ENCODE measurements at regions not wholly inside any gene's neighbourhood (a gene's known extent, or its start where the extent isn't known, plus 50 kb on each side); places are given as distances from the start of the nearest gene placed in this dataset.
"Not testable (repeated sequence)": the region's sequence is repeated elsewhere in the genome, so short reads cannot be mapped to it uniquely, and the experiment has no call there.

DNA sequence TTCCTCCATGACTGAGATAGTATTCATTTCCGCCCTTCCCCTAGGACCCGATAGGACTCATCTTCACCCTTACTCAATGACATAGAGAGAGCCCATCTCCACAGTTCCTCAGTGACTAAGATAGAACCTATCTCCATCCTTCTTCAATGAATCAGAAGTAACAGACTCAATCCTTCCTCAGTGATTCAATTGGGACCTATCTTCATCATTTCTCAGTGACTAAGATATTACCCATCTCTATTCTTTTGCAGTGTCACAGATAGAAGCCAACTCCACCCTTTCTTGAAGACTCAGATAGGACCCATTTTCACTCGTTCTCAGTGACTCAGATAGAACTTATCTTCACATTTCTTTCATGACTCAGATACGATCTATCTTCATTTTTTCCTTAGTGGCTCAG lies 164.6 kb downstream of the FBXO4 start:
- no peak for ATAC-seq

GRCh38 chr5:42090162-42090561 lies 165.1 kb downstream of the FBXO4 start:
- no peak for ATAC-seq

GRCh38 chr5:42099846-42100245 lies 174.8 kb downstream of the FBXO4 start:
- not testable (repeated sequence) for ATAC-seq

DNA sequence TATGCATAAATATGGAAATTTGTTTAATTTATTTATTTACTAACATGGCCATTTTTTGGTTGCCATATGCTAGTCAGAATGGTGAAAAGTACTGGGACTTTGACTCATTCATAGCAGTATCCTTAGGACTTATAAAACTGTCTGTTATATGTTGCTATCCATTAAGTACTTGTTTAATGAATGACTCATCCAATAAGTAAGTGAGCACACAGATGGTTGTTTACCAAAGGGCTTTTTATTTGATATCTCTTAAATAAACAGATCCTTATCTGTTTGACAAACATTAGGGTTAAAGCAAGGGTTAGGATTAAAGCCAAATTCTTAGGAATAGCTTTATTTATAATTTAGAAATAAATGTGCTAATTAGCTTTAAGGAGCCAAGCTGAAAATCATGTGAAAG lies 183.4 kb downstream of the FBXO4 start:
- no peak for ATAC-seq

GRCh38 chr5:42109006-42109572 lies 184.0 kb downstream of the FBXO4 start:
- ATAC-seq, result no peak

GRCh38 chr5:42115721-42116120 lies 190.6 kb downstream of the FBXO4 start:
- ATAC-seq, result not testable (repeated sequence)

DNA sequence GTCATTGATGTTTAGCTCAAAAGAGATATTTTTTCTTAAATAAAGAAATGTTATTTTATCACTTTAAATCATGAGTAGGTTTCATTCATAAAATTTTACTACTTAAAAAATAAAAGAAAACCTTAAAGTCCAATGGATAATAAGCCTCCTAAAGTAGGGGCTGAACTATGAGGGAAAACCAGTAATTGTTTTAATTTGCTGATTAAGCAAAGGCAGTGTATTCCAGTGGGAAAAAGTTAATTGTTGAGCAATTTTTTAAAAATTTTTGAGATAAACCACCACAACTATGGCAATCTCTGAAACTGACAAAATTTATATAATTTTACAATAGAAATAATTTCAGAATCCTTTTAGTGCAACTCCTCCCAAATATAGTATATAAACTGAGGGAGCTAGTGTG lies 195.0 kb downstream of the FBXO4 start:
- no peak for ATAC-seq

- ATAC-seq, result no peak
Measured at GRCh38 chr5:42121401-42121800, 196.3 kb downstream of the FBXO4 start.

GRCh38 chr5:42131081-42131480 lies 206.0 kb downstream of the FBXO4 start:
- ATAC-seq, result no peak

DNA sequence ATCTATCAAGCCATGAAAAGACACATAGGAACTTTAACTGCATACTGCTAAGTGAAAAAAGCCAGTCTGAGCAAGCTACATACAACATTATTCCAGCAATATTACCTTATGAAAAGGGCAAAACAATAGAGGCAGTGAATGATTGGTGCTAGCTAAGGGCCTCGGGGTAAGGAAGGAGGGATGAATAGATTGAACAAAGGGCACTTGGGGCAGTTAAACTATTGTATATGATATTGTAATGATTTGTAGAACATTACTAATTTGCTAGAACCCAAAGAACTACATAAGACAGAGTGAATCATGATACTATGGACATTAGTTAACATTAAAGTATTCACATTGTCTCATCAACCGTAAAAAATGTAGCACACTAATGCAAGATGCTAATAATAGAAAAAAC lies 218.3 kb downstream of the FBXO4 start:
- ATAC-seq, result no peak

DNA sequence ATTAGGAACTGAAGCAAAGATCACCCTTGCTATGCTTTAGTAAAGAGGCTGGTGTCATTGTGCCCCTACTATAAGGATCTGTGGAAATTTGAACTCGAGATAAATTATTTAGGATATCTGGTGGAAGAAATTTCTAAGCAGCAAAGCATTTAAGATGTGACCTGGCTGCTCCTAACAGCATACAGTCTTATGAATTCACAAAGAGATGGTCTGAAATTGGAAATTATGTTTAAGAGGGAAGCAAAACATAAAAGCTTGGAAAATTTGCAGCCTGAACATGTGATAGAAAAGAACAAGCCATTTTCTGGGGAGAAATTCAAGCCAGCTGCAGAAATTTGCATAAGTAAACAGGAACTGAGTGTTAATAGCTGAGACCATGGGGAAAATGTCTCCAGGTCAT lies 223.7 kb downstream of the FBXO4 start:
- no peak for ATAC-seq

DNA sequence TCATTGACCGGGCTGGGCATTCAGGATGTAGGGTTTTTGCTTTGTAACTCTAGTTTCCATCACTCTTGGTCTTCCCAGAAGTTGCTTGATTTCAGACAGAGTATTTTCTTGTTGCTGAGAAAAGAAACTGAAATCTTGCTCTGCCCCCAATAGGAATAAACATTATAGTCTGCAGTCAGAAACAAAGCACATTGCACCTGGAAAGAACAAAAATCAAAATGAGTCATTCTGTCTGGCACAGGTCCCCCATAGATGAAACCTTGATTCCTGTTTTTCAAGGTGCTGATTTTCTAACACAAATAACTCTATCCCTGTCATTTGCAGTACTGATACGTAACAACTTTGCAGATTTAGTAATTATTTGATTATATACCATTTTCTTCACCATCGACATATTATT lies 232.1 kb downstream of the FBXO4 start:
- ATAC-seq, result peak; percentile 42

DNA sequence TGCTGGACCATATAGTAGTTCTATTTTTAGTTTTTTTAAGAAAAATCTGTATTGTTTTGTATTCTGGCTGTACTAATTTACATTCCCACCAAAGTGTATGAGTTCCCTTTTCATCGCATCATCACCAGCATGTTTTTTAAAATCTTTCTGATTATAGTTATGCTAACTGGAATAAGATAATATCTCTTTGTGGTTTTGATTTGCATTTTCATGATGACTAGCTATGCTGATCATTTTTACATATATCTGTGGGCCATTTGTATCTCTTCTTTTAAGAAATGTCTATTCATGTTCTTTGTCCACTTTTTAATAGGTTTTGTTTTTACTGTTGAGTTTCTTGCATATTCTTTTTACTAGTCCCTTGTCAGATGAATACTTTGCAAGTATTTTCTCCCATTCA lies 238.0 kb downstream of the FBXO4 start:
- no peak for ATAC-seq

DNA sequence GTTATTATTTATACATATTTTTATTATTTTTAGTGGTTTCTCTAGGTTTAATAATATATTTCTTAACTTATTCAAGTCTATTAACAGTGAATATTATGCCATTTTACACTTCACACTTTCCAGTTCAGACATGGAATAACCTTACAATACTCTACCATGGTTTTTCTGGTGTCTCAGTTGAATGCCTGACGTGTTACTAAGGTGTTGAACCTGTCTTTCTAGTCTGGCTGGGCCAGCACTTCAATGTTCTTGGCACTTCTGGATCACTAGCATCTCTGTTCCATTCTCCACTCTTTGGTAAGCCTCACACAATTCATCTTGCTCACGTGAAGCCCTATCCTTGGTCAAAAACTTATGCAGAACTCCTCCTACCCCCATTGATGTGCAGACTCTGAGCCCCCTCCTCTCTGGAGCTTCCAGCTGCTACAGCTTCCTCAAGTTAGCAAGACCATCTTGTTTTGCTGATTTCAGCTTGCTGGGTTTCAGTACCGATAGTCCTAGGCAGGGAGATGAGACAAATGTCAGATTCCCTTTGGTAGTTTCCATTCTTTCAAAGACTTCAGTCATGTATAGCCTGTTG lies 243.1 kb downstream of the FBXO4 start:
- peak; percentile 83 for ATAC-seq

- not testable (repeated sequence) for ATAC-seq
Measured at GRCh38 chr5:42176118-42176517, 247.1 kb upstream of the GHR start.

- not testable (repeated sequence) for ATAC-seq
Measured at GRCh38 chr5:42179843-42180242, 243.4 kb upstream of the GHR start.

DNA sequence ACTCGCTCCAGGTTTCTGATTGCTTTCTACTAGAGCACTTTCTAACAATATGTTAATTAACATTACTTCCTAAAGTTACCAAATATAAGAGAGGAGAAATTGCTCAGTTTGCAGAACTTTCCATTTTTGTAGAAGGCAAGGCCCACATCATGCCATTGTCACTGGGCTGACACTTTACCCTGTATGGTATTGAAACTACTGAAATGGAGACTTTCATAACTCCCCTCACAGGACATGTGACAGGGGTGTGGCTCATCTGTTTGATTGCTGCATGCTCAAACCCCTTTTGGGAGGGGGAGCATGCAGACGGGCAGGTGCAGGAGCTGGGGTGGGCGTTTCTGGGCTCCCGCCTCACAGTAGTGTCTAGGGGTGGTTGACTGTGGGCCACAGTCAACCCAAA lies 206.3 kb upstream of the GHR start:
- ATAC-seq, result no peak

- ATAC-seq, result no peak
Measured at GRCh38 chr5:42217791-42218190, 205.4 kb upstream of the GHR start.

GRCh38 chr5:42225009-42225408 lies 198.2 kb upstream of the GHR start:
- ATAC-seq, result no peak

DNA sequence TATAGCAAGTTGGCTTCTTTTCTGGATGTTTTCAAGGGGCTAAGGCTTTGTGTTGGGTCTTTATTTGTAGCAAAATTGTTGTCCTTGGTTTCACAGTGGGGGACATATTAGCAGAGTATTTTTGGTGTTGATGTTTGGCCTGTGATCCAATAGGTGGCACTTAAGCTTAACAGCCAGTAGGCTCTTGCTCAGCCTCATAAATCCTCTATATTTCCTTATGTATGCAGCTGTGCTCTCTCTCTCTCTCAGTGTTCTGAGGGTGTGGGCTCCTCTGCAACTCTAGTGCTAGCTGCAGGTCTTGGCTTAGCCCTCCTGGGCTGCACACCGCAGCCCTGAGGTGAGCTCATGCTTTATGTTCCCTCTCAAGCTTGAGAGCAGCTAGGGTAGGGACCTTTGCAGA lies 195.0 kb upstream of the GHR start:
- ATAC-seq, result no peak

DNA sequence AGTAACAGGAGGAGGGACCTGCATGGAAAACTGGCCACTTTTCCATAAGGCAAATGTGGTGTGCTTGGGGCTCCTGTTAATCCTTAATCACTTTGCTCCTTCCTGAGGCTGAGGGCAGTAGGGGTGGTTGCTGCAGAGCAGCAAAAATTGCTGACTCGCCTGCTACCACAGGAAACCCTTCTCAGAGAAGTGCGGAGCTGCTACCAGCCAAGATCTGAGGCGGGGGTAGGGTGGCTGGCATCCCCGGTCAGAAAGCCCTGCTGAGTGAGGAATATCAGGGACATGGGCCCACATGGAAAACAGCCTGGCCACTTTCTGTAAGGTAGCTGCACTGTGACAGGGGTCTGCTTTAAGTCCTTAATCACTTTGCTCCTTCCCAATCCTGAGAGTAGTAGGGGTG lies 192.4 kb upstream of the GHR start:
- ATAC-seq, result no peak

GRCh38 chr5:42235241-42235640 lies 188.0 kb upstream of the GHR start:
- ATAC-seq, result no peak

DNA sequence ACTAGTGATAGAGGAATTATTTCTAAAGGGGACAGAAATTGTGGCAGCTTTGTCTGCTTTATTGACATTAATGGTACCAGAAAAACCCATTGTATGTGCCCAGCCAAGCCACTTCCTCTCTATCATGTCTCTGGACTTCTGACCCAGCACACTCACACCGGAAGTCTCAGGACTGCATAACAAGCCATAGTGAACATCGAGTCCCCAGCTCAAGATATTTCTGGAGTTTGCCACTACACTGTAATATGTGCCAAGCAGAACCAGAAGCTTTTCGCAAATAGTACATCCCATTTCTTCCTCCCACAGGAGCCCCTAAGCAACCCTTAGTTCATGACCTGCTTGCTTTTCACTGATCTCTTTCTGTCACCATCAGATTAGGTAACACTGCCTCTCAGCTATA lies 187.4 kb upstream of the GHR start:
- no peak for ATAC-seq

GRCh38 chr5:42241636-42242035 lies 181.6 kb upstream of the GHR start:
- ATAC-seq, result no peak

DNA sequence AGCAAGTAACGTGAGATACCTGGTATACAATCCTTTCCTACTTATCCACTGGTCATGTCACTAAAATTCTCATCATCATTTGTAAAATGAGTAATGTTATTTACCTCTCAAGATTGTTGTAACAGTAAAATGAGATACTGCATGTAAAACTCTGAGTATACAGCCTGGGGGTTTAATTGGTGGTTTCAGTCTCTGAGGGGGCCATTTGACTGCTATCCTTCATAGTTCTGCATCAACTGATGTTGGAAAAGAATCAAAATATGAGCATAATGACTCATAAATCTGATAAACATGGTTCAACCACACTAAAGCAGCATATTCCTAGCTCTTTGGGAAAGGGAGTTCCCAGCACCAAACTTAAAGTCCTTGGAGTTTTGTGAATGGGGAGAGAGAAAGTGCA lies 181.0 kb upstream of the GHR start:
- ATAC-seq, result no peak
